NT2/D1 (cell line): ENCODE measurements at regions not wholly inside any gene's neighbourhood (a gene's known extent, or its start where the extent isn't known, plus 50 kb on each side); places are given as distances from the start of the nearest gene placed in this dataset.

Experiments
- DNase-seq: peaks from one replicate; pipeline ENCODE4 v3.0.0-alpha.2; 2011; ENCODE audit warnings: low read depth, low spot score
- H3K27me3 ChIP-seq: 2 replicates; pipeline ENCODE4 v1.6.0; 2011; ENCODE audit warnings: mild to moderate bottlenecking; ENCODE audit not compliant: insufficient read length, insufficient read depth
- H3K36me3 ChIP-seq: 2 replicates; pipeline ENCODE4 v1.6.1; 2011; ENCODE audit warnings: mild to moderate bottlenecking, low read length, mixed read lengths; ENCODE audit not compliant: insufficient read depth, insufficient read length
- H3K4me1 ChIP-seq: 2 replicates; pipeline ENCODE4 v1.5.1; 2011; ENCODE audit not compliant: insufficient read depth, insufficient read length
- H3K4me3 ChIP-seq: 2 replicates; pipeline ENCODE4 v1.5.1; 2011; ENCODE audit warnings: low read depth; ENCODE audit not compliant: insufficient read length
- H3K9ac ChIP-seq: 2 replicates; pipeline ENCODE4 v1.6.0; 2011; ENCODE audit warnings: low read depth; ENCODE audit not compliant: insufficient read length
- H3K9me3 ChIP-seq: 2 replicates; pipeline ENCODE4 v1.5.1; 2011; ENCODE audit warnings: mild to moderate bottlenecking, low read length; ENCODE audit not compliant: insufficient read depth
- SUZ12 ChIP-seq: IDR thresholded peaks from 2 replicates; pipeline ENCODE4 v1.6.1; 2011; ENCODE audit not compliant: insufficient read length, insufficient read depth; ENCODE audit errors: extremely low read depth
- YY1 ChIP-seq: IDR thresholded peaks from 2 replicates; pipeline ENCODE4 v1.6.1; 2011; ENCODE audit not compliant: insufficient read length, insufficient read depth
- ZNF274 ChIP-seq: IDR thresholded peaks from 2 replicates; pipeline ENCODE4 v1.6.1; 2011; ENCODE audit warnings: mild to moderate bottlenecking, low read depth, low read length

- no peaks in the 10 kb centered on the region for H3K36me3 ChIP-seq
- no peaks in the 10 kb centered on the region for H3K27me3 ChIP-seq
- no peak for TF ChIP-seq YY1
- no peak for TF ChIP-seq SUZ12
- TF ChIP-seq ZNF274 = no peak
- H3K4me1 ChIP-seq = no peaks in the 10 kb centered on the region
- no peak overlapping the region for H3K9ac ChIP-seq
- DNase-seq = no peak
- no peak overlapping the region for H3K4me3 ChIP-seq
- no peaks in the 10 kb centered on the region for H3K9me3 ChIP-seq
These were observed 465.4 kb downstream of the ZNF804A start for GRCh38 chr2:185063761-185064160.

DNA sequence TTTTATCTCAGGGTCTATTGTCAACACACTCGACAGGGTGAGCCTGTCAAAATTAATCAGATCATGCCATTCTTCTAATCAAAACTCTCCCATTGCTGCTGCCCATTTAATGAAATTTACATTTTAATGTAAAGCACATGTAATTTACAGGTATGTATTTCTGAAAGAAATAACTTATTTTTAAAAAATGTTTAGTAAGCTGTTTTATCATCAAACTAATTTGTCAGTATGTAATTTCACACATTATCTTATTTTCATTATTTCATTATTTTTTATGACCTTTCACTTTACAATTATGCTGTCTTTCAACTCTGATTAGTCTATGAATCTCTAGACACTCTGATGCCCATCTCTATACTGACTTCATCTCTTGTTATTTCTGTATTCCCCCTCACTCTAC lies 467.8 kb downstream of the ZNF804A start:
- Histone ChIP-seq H3K4me3 (no peak overlapping the region), H3K4me1 (no peaks in the 10 kb centered on the region), H3K27me3 (no peaks in the 10 kb centered on the region), H3K36me3 (no peaks in the 10 kb centered on the region), H3K9me3 (no peaks in the 10 kb centered on the region), H3K9ac (no peak overlapping the region)
- no peak for TF ChIP-seq SUZ12
- TF ChIP-seq YY1 = no peak
- no peak for TF ChIP-seq ZNF274
- no peak for DNase-seq

DNA sequence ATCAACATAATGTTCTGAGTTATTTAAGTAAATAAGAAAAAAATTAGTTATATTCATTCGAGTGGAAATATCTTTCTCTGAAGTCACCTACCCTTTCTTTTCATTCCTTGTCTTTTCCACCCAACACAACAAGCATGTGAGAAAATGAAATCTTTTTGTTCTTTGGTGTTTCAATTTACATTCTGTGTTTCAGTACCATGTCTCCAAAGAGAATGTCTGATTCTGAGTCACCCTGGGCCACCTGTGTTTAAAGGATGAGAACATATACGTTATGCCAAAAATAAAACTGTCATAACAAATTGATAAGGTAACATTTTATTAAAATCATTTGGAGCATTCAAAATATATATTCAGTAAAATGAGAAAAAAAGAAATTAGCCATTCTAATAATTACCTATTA lies 470.8 kb downstream of the ZNF804A start:
- Histone ChIP-seq H3K27me3 (no peaks in the 10 kb centered on the region), H3K36me3 (no peaks in the 10 kb centered on the region), H3K9me3 (no peaks in the 10 kb centered on the region), H3K9ac (no peak overlapping the region), H3K4me1 (no peaks in the 10 kb centered on the region), H3K4me3 (no peak overlapping the region)
- DNase-seq = no peak
- no peak for TF ChIP-seq YY1
- TF ChIP-seq SUZ12 = no peak
- TF ChIP-seq ZNF274 = no peak

- no peak overlapping the region for H3K9ac ChIP-seq
- no peaks in the 10 kb centered on the region for H3K36me3 ChIP-seq
- DNase-seq = no peak
- no peaks in the 10 kb centered on the region for H3K4me1 ChIP-seq
- no peaks in the 10 kb centered on the region for H3K9me3 ChIP-seq
- H3K4me3 ChIP-seq = no peak overlapping the region
- TF ChIP-seq YY1 (no peak), ZNF274 (no peak), SUZ12 (no peak)
- no peaks in the 10 kb centered on the region for H3K27me3 ChIP-seq
These were observed 475.8 kb downstream of the ZNF804A start for GRCh38 chr2:185074156-185074555.

DNA sequence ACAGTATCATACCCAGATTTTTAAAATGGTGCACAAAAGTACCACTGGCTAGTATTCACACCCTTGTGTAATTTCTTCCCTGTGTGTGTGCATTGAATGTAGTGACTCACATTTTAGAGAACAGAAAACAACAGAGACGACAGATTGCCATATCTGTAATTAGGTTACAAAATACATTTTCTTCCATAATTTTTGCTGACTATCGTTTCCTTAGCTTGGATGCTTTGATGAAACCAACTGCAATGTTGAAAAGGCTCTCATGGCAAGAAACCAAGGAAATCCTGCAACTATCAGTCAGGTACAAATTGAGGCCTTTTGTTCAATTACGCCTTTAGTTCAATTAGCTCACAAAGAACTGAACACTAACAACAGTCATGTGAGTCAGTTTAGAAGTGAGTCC lies 484.4 kb downstream of the ZNF804A start:
- H3K36me3 ChIP-seq = no peaks in the 10 kb centered on the region
- H3K9me3 ChIP-seq = no peaks in the 10 kb centered on the region
- no peak for DNase-seq
- TF ChIP-seq YY1 (no peak), ZNF274 (no peak), SUZ12 (no peak)
- H3K4me1 ChIP-seq = no peaks in the 10 kb centered on the region
- H3K27me3 ChIP-seq = no peaks in the 10 kb centered on the region
- no peak overlapping the region for H3K4me3 ChIP-seq
- no peak overlapping the region for H3K9ac ChIP-seq

DNA sequence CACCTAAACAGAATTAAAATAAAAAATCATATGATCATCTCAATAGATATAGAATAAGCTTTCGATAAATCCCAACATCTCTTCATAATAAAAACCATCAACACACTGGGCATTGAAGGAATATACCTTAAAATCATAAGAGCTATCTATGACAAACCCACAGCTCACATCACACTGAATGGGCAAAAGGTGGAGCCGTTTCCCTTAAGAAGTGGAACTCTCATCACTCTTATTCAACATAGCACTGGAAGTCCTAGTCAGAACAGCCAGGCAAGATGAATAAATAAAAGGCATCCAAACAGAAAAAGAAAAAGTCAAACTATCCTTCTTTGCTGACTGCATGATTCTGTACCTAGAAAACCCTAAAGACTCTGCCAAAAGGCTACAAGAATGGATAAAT lies 510.3 kb downstream of the ZNF804A start:
- no peaks in the 10 kb centered on the region for H3K4me1 ChIP-seq
- H3K4me3 ChIP-seq = no peak overlapping the region
- no peak for DNase-seq
- TF ChIP-seq ZNF274 (no peak), YY1 (no peak), SUZ12 (no peak)
- H3K9me3 ChIP-seq = no peaks in the 10 kb centered on the region
- no peak overlapping the region for H3K9ac ChIP-seq
- H3K36me3 ChIP-seq = no peaks in the 10 kb centered on the region
- no peaks in the 10 kb centered on the region for H3K27me3 ChIP-seq

- Histone ChIP-seq H3K27me3 (no peaks in the 10 kb centered on the region), H3K36me3 (no peaks in the 10 kb centered on the region), H3K9ac (no peak overlapping the region), H3K4me3 (no peak overlapping the region), H3K4me1 (no peaks in the 10 kb centered on the region), H3K9me3 (no peaks in the 10 kb centered on the region)
- no peak for TF ChIP-seq YY1
- no peak for TF ChIP-seq SUZ12
- DNase-seq = no peak
These were observed 529.1 kb downstream of the ZNF804A start for GRCh38 chr2:185127412-185127811.

GRCh38 chr2:185128346-185128745 lies 530.0 kb downstream of the ZNF804A start:
- Histone ChIP-seq H3K9me3 (no peaks in the 10 kb centered on the region), H3K36me3 (no peaks in the 10 kb centered on the region), H3K4me3 (no peak overlapping the region), H3K27me3 (no peaks in the 10 kb centered on the region), H3K9ac (no peak overlapping the region), H3K4me1 (no peaks in the 10 kb centered on the region)
- no peak for DNase-seq
- TF ChIP-seq ZNF274 (no peak), SUZ12 (no peak), YY1 (no peak)
